Activated naive CD4-positive, alpha-beta T cell treated with anti-CD3 and anti-CD28 coated beads, Interleukin-2, amount 50 U/mL, for 72 hours (primary cell): ENCODE measurements at regions not wholly inside any gene's neighbourhood (a gene's known extent, or its start where the extent isn't known, plus 50 kb on each side); places are given as distances from the start of the nearest gene placed in this dataset.
"Not testable (repeated sequence)": the region's sequence is repeated elsewhere in the genome, so short reads cannot be mapped to it uniquely, and the experiment has no call there.

ENCODE experiments used
- ATAC-seq, 2 donors: fragments of 150-1000 bp; cut with Tn5 transposase; 2 replicates each; pipeline ENCODE4 v1.10.0; 2021; ENCODE audit warnings: mild to moderate bottlenecking in 2 of 2, moderate library complexity in 2 of 2
- DNase-seq, 2 donors: peaks; one replicate each; pipeline ENCODE4 v3.0.0; 2021 to 2022; ENCODE audit warnings: low spot score in 2 of 2
- H3K27ac Mint-ChIP-seq, 2 donors: one replicate each; pipeline ENCODE4 v1.8.0; 2022; ENCODE audit warnings: mild to moderate bottlenecking in 2 of 2, mixed read lengths in 2 of 2
- H3K36me3 Mint-ChIP-seq, 2 donors: one replicate each; pipeline ENCODE4 v1.8.0; 2022; ENCODE audit warnings: mixed read lengths in 2 of 2
- H3K9me3 Mint-ChIP-seq, 2 donors: one replicate each; pipeline ENCODE4 v1.8.0; 2022; ENCODE audit warnings: mixed read lengths in 2 of 2

- H3K27ac Mint-ChIP-seq = no peak overlapping the region
- ATAC-seq = no peak
- H3K36me3 Mint-ChIP-seq = peaks cover 0 to 23% of the 10 kb centered on the region in 2 donors
- peaks cover 0 to 5% of the 10 kb centered on the region in 2 donors for H3K9me3 Mint-ChIP-seq
- DNase-seq = no peak
Measured at GRCh38 chr3:177783767-177784166, 586.5 kb upstream of the TBL1XR1 start.

GRCh38 chr3:177787279-177788041 is 590.2 kb upstream of the TBL1XR1 start:
- Mint-ChIP-seq H3K36me3 (peaks cover 2 to 50% of the 10 kb centered on the region in 2 donors), H3K27ac (peak overlapping the region; percentile 39 to 84), H3K9me3 (peaks cover 0 to 16% of the 10 kb centered on the region in 2 donors)
- ATAC-seq (peak; percentile 86 to 94), DNase-seq (peak in 1 of 2 donors; percentile 45)

GRCh38 chr3:177789500-177789899 is 592.2 kb upstream of the TBL1XR1 start:
- Mint-ChIP-seq H3K27ac (no peak overlapping the region), H3K9me3 (peaks cover 0 to 25% of the 10 kb centered on the region in 2 donors), H3K36me3 (peaks cover 4 to 54% of the 10 kb centered on the region in 2 donors)
- DNase-seq (no peak), ATAC-seq (no peak)

- Mint-ChIP-seq H3K27ac (no peak overlapping the region), H3K9me3 (peaks cover 0 to 28% of the 10 kb centered on the region in 2 donors), H3K36me3 (peaks cover 4 to 50% of the 10 kb centered on the region in 2 donors)
- DNase-seq (no peak), ATAC-seq (no peak)
Measured at GRCh38 chr3:177792311-177793030, 595.2 kb upstream of the TBL1XR1 start.

- H3K36me3 Mint-ChIP-seq = peaks cover 4 to 54% of the 10 kb centered on the region in 2 donors
- DNase-seq = no peak
- ATAC-seq = no peak
- H3K9me3 Mint-ChIP-seq = peaks cover 0 to 31% of the 10 kb centered on the region in 2 donors
- no peak overlapping the region for H3K27ac Mint-ChIP-seq
Measured at GRCh38 chr3:177793451-177793850, 596.2 kb upstream of the TBL1XR1 start.

- ATAC-seq = no peak
- Mint-ChIP-seq H3K9me3 (peaks cover 0 to 23% of the 10 kb centered on the region in 2 donors), H3K36me3 (peaks cover 4 to 39% of the 10 kb centered on the region in 2 donors), H3K27ac (peak overlapping the region; percentile 55 to 91)
- DNase-seq = no peak
Measured at GRCh38 chr3:177795216-177795615, 597.9 kb upstream of the TBL1XR1 start.

GRCh38 chr3:177795859-177796258 is 598.6 kb upstream of the TBL1XR1 start:
- ATAC-seq (peak; percentile 80 to 86), DNase-seq (no peak)
- Mint-ChIP-seq H3K9me3 (peaks cover 0 to 22% of the 10 kb centered on the region in 2 donors), H3K27ac (peak overlapping the region; percentile 55 to 91), H3K36me3 (peaks cover 4 to 38% of the 10 kb centered on the region in 2 donors)

- not testable (repeated sequence) for DNase-seq
- peaks cover 0 to 14% of the 10 kb centered on the region in 2 donors for H3K36me3 Mint-ChIP-seq
- ATAC-seq = peak; percentile 35 to 54
- H3K9me3 Mint-ChIP-seq = peaks cover 0 to 14% of the 10 kb centered on the region in 2 donors
- peak overlapping the region in 1 of 2 donors; percentile 32 for H3K27ac Mint-ChIP-seq
Measured at GRCh38 chr3:177800147-177800546, 602.9 kb upstream of the TBL1XR1 start.

- Mint-ChIP-seq H3K9me3 (peaks cover 0 to 14% of the 10 kb centered on the region in 2 donors), H3K36me3 (peaks cover 0 to 14% of the 10 kb centered on the region in 2 donors), H3K27ac (peak overlapping the region in 1 of 2 donors; percentile 32)
- DNase-seq (no peak), ATAC-seq (no peak)
Measured at GRCh38 chr3:177800561-177800960, 603.3 kb upstream of the TBL1XR1 start.

- Mint-ChIP-seq H3K36me3 (peaks cover 0 to 6% of the 10 kb centered on the region in 2 donors), H3K9me3 (peaks cover 0 to 14% of the 10 kb centered on the region in 2 donors), H3K27ac (no peak overlapping the region)
- DNase-seq (no peak), ATAC-seq (no peak)
Measured at GRCh38 chr3:177802151-177802900, 605.0 kb upstream of the TBL1XR1 start.

- Mint-ChIP-seq H3K9me3 (peaks cover 6 to 15% of the 10 kb centered on the region in 2 donors), H3K36me3 (peaks cover 7 to 10% of the 10 kb centered on the region in 2 donors), H3K27ac (no peak overlapping the region)
- DNase-seq (no peak), ATAC-seq (no peak)
Measured at GRCh38 chr3:177803500-177803899, 606.2 kb upstream of the TBL1XR1 start.

- Mint-ChIP-seq H3K9me3 (peaks cover 6 to 15% of the 10 kb centered on the region in 2 donors), H3K27ac (no peak overlapping the region)
- ATAC-seq = no peak
Measured at GRCh38 chr3:177804032-177804431, 606.8 kb upstream of the TBL1XR1 start.

GRCh38 chr3:177804646-177805045 is 607.4 kb upstream of the TBL1XR1 start:
- peaks cover 6 to 15% of the 10 kb centered on the region in 2 donors for H3K9me3 Mint-ChIP-seq
- DNase-seq (no peak), ATAC-seq (no peak)
- H3K27ac Mint-ChIP-seq = no peak overlapping the region
- H3K36me3 Mint-ChIP-seq = peaks cover 7 to 11% of the 10 kb centered on the region in 2 donors

More at GRCh38 chr3:177804032-177804431, 606.8 kb upstream of the TBL1XR1 start:
- DNase-seq = no peak
- H3K36me3 Mint-ChIP-seq = peaks cover 7 to 10% of the 10 kb centered on the region in 2 donors

- DNase-seq (no peak), ATAC-seq (no peak)
- H3K36me3 Mint-ChIP-seq = peaks cover 7 to 30% of the 10 kb centered on the region in 2 donors
- H3K27ac Mint-ChIP-seq = no peak overlapping the region
- H3K9me3 Mint-ChIP-seq = peaks cover 6 to 25% of the 10 kb centered on the region in 2 donors
Measured at GRCh38 chr3:177807150-177807875, 610.0 kb upstream of the TBL1XR1 start.

GRCh38 chr3:177808928-177809478 is 611.7 kb upstream of the TBL1XR1 start:
- Mint-ChIP-seq H3K36me3 (peaks cover 7 to 41% of the 10 kb centered on the region in 2 donors), H3K9me3 (peaks cover 6 to 24% of the 10 kb centered on the region in 2 donors)

More at GRCh38 chr3:177808928-177809478, 611.7 kb upstream of the TBL1XR1 start:
- H3K27ac Mint-ChIP-seq, DNase-seq, ATAC-seq: not testable (repeated sequence)
